ENCODE measurements at regions not wholly inside any gene's neighbourhood (a gene's known extent, or its start where the extent isn't known, plus 50 kb on each side); places are given as distances from the start of the nearest gene placed in this dataset.
A peak's percentile ranks its signal among the peaks of the same experiment; 100 is the strongest.

DNA sequence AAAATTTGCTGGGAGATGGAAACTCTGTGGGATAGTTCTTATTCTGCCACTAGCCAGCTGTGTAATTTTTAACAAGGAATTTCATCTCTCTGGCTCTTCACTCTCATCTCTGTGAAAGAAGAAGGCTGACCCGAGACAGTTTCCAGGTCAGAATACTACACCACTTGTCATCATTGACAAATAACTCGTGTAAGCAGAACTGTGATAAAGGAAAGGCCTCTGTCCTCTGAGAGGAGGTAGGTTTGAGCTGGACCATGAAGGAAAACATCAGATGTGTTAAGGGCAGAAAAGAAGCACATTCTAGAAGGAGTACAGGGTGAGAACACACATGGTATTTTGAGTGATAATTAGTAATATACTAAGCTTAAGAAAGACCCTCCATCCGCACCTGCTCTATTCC, 211.4 kb upstream of the DDX18 start:
- H3K9me3 ChIP-seq (ENCODE audit: control insufficient read depth in 2 of 3, insufficient read depth in 1 of 3, low read length in 3 of 3): no peaks in the 10 kb centered on the region
- H3K9ac ChIP-seq (ENCODE audit: low read length in 3 of 3): no peak overlapping the region
- H3K4me3 ChIP-seq (ENCODE audit: low read length in 3 of 3): no peak overlapping the region
- TF ChIP-seq, protein P1, sequence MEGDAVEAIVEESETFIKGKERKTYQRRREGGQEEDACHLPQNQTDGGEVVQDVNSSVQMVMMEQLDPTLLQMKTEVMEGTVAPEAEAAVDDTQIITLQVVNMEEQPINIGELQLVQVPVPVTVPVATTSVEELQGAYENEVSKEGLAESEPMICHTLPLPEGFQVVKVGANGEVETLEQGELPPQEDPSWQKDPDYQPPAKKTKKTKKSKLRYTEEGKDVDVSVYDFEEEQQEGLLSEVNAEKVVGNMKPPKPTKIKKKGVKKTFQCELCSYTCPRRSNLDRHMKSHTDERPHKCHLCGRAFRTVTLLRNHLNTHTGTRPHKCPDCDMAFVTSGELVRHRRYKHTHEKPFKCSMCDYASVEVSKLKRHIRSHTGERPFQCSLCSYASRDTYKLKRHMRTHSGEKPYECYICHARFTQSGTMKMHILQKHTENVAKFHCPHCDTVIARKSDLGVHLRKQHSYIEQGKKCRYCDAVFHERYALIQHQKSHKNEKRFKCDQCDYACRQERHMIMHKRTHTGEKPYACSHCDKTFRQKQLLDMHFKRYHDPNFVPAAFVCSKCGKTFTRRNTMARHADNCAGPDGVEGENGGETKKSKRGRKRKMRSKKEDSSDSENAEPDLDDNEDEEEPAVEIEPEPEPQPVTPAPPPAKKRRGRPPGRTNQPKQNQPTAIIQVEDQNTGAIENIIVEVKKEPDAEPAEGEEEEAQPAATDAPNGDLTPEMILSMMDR (IDR thresholded peaks at IDR 0.05; ENCODE audit: borderline replicate concordance, extremely low read depth, insufficient read depth): no peak
- intact Hi-C loops (cut with DNase I): no loop called here
- H3K4me1 ChIP-seq (ENCODE audit: control insufficient read depth in 2 of 3, insufficient read depth in 2 of 3, low read depth in 1 of 3, low read length in 3 of 3): no peaks in the 10 kb centered on the region
- H3K27me3 ChIP-seq (ENCODE audit: control insufficient read depth, insufficient read depth, low read length): no peaks in the 10 kb centered on the region
- FAIRE-seq (no peak), DNase-seq (peak in 1 of 5 donors; percentile 2)
- H3K36me3 ChIP-seq (ENCODE audit: control insufficient read depth in 2 of 3, insufficient read depth in 3 of 3, low read length in 3 of 3): no peaks in the 10 kb centered on the region
- no peak overlapping the region for H3K27ac ChIP-seq (ENCODE audit: low read depth in 2 of 2, low read length in 2 of 2)

DNA sequence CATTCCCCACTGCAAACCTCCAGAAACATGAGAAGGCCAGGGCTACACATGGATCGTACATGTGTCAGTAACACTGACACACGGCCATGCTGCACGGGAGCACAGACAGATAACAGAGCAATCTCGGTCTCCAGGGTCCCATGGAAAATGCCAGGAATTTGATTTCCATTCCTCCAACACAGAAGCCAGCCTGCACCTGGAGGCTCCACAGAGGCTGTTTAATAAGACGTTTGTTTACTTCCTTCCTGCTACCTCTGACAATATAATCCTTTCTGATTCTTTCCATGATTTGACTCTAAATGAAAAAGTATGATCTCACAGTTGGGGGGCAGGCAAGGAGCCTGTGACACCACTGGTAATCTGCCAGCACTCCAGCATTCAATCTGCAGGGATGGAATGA, 210.9 kb upstream of the DDX18 start:
- no peak overlapping the region for H3K4me3 ChIP-seq (ENCODE audit: low read length in 3 of 3)
- no peaks in the 10 kb centered on the region for H3K9me3 ChIP-seq (ENCODE audit: control insufficient read depth in 2 of 3, insufficient read depth in 1 of 3, low read length in 3 of 3)
- H3K27me3 ChIP-seq (ENCODE audit: control insufficient read depth, insufficient read depth, low read length): no peaks in the 10 kb centered on the region
- no peak overlapping the region for H3K9ac ChIP-seq (ENCODE audit: low read length in 3 of 3)
- peak in 1 of 5 donors; percentile 6 for DNase-seq
- FAIRE-seq: no peak
- intact Hi-C loops (cut with DNase I): no loop called here
- no peaks in the 10 kb centered on the region for H3K36me3 ChIP-seq (ENCODE audit: control insufficient read depth in 2 of 3, insufficient read depth in 3 of 3, low read length in 3 of 3)
- H3K4me1 ChIP-seq (ENCODE audit: control insufficient read depth in 2 of 3, insufficient read depth in 2 of 3, low read depth in 1 of 3, low read length in 3 of 3): no peaks in the 10 kb centered on the region
- TF ChIP-seq, protein P1 (IDR thresholded peaks at IDR 0.05; ENCODE audit: borderline replicate concordance, extremely low read depth, insufficient read depth): no peak
- H3K27ac ChIP-seq (ENCODE audit: low read depth in 2 of 2, low read length in 2 of 2): no peak overlapping the region

DNA sequence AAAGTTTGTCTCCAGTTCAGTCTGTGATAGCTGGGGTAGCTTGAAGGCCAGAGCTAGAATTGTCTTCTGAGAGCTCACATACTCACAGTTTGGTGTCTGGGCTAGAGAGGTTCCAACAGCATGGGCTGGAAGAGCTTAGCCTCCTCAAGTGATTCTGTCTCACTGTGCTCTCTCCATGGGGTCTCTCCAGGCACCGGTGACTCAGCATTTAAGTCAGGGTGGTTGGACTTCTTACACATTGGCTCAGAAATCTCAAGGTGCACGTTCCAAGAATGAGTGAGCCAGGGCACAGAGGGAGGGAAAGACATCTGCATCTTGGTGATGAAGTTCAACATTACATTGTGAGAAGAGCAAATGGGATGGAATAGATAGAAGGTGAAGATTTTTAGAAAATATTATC, 207.3 kb upstream of the DDX18 start:
- FAIRE-seq (no peak), DNase-seq (no peak)
- no peak overlapping the region for H3K9ac ChIP-seq (ENCODE audit: low read length in 3 of 3)

DNA sequence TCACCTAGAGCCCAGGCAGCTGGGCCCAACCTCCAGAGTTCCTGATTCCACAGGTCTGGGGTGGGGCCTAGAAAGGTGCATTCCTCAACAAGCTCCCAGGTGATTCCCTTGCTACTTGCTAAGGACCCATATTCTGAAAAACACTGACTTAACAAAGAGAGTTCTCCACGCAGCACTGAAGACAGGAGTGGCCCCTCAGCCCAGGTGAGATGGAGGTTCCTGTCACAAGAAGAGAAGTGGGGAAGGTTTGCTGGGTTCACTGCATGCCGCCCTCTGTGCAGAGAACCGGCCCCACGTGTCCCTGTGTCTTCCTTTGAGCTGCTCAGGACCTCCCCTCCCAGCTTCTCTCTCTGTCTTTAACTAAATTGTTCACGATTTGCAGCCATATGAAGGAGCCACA, 201.4 kb upstream of the DDX18 start:
- TF ChIP-seq, protein P1 (IDR thresholded peaks at IDR 0.05; ENCODE audit: borderline replicate concordance, extremely low read depth, insufficient read depth): no peak
- intact Hi-C loops (cut with DNase I): no loop called here
- no peaks in the 10 kb centered on the region for H3K4me1 ChIP-seq (ENCODE audit: control insufficient read depth in 2 of 3, insufficient read depth in 2 of 3, low read depth in 1 of 3, low read length in 3 of 3)
- H3K27ac ChIP-seq (ENCODE audit: low read depth in 2 of 2, low read length in 2 of 2): no peak overlapping the region
- no peak overlapping the region for H3K4me3 ChIP-seq (ENCODE audit: low read length in 3 of 3)
- no peaks in the 10 kb centered on the region for H3K36me3 ChIP-seq (ENCODE audit: control insufficient read depth in 2 of 3, insufficient read depth in 3 of 3, low read length in 3 of 3)
- no peaks in the 10 kb centered on the region for H3K27me3 ChIP-seq (ENCODE audit: control insufficient read depth, insufficient read depth, low read length)
- no peaks in the 10 kb centered on the region for H3K9me3 ChIP-seq (ENCODE audit: control insufficient read depth in 2 of 3, insufficient read depth in 1 of 3, low read length in 3 of 3)
- no peak for DNase-seq
- H3K9ac ChIP-seq (ENCODE audit: low read length in 3 of 3): no peak overlapping the region
- no peak for FAIRE-seq

More for the DNA sequence above, 207.3 kb upstream of the DDX18 start:
- Histone ChIP-seq H3K4me3 (ENCODE audit: low read length in 3 of 3) (no peak overlapping the region), H3K9me3 (ENCODE audit: control insufficient read depth in 2 of 3, insufficient read depth in 1 of 3, low read length in 3 of 3) (no peaks in the 10 kb centered on the region), H3K27ac (ENCODE audit: low read depth in 2 of 2, low read length in 2 of 2) (no peak overlapping the region), H3K27me3 (ENCODE audit: control insufficient read depth, insufficient read depth, low read length) (no peaks in the 10 kb centered on the region), H3K36me3 (ENCODE audit: control insufficient read depth in 2 of 3, insufficient read depth in 3 of 3, low read length in 3 of 3) (no peaks in the 10 kb centered on the region), H3K4me1 (ENCODE audit: control insufficient read depth in 2 of 3, insufficient read depth in 2 of 3, low read depth in 1 of 3, low read length in 3 of 3) (no peaks in the 10 kb centered on the region)
- intact Hi-C loops (cut with DNase I): no loop called here
- TF ChIP-seq, protein P1 (IDR thresholded peaks at IDR 0.05; ENCODE audit: borderline replicate concordance, extremely low read depth, insufficient read depth): no peak

All from kidney (tissue), 13 donors.